H1 (cell line): ENCODE measurements at regions not wholly inside any gene's neighbourhood (a gene's known extent, or its start where the extent isn't known, plus 50 kb on each side); places are given as distances from the start of the nearest gene placed in this dataset.

Source experiments
- CTCF ChIA-PET: fragments of 300-600 bp; sonication (Branson Sonifier 250); formaldehyde crosslinking; loops from one replicate; lab custom pipeline; 2021; ENCODE audit not compliant: partially characterized antibody; lab: Charles Lee
- POLR2A ChIA-PET: fragments of 300-600 bp; sonication (Branson Sonifier 250); formaldehyde crosslinking; loops from one replicate; lab custom pipeline; 2021; ENCODE audit warnings: inconsistent platforms; ENCODE audit not compliant: partially characterized antibody; lab: Charles Lee
- DNase-seq, 2 experiments: peaks; one replicate each; pipeline versions ENCODE4 v3.0.0 to v3.0.0-alpha.2; 2010 to 2022; ENCODE audit warnings: low spot score in 2 of 2, low read depth in 1 of 2, mixed read lengths in 1 of 2
- FAIRE-seq: peaks from 2 replicates; lab custom pipeline; 2011; peaks lifted over from hg19 to GRCh38; lab: Jason Lieb, UNC
- H2AFZ ChIP-seq: 2 replicates; pipeline ENCODE4 v1.8.1; 2012; ENCODE audit warnings: low read length, inconsistent platforms
- H2AK5ac ChIP-seq: 2 replicates; pipeline ENCODE4 v1.6.1; 2013; ENCODE audit warnings: low read depth, low read length
- H2BK120ac ChIP-seq: replicated peaks from 2 replicates; pipeline ENCODE3; 2013; ENCODE audit warnings: low read depth, low read length, inconsistent platforms
- H2BK12ac ChIP-seq: 2 replicates; pipeline ENCODE4 v1.6.1; 2013; ENCODE audit warnings: low read depth, low read length
- H2BK15ac ChIP-seq: 2 replicates; pipeline ENCODE4 v1.6.1; 2013; ENCODE audit warnings: low read length
- H2BK20ac ChIP-seq: 2 replicates; pipeline ENCODE4 v1.6.1; 2013; ENCODE audit warnings: low read length
- H2BK5ac ChIP-seq: 2 replicates; pipeline ENCODE4 v1.6.1; 2013; ENCODE audit warnings: low read depth, low read length
- H3K14ac ChIP-seq: 2 replicates; pipeline ENCODE4 v1.6.1; 2013; ENCODE audit warnings: inconsistent platforms; ENCODE audit not compliant: insufficient read length
- H3K18ac ChIP-seq: 2 replicates; pipeline ENCODE4 v1.6.1; 2013; ENCODE audit warnings: low read length; ENCODE audit errors: extremely low read depth
- H3K23ac ChIP-seq: 2 replicates; pipeline ENCODE4 v1.6.1; 2013; ENCODE audit warnings: inconsistent platforms; ENCODE audit not compliant: insufficient read length
- H3K23me2 ChIP-seq: 2 replicates; pipeline ENCODE4 v1.6.1; 2013; ENCODE audit warnings: low read depth, low read length
- H3K27ac ChIP-seq: 2 replicates; pipeline ENCODE4 v1.6.1; 2011; ENCODE audit warnings: low read depth, low read length, inconsistent platforms
- H3K27me3 ChIP-seq, 4 experiments: replicated peaks in 1 of 4; 1 replicate in 1 of 4; 2 replicates in 3 of 4; pipeline versions ENCODE4 v1.6.1 to v1.8.1; 2011 to 2013; ENCODE audit warnings: low read length in 3 of 4, mild to moderate bottlenecking in 3 of 4, inconsistent platforms in 2 of 4, mixed read lengths in 2 of 4, moderate library complexity in 1 of 4; ENCODE audit not compliant: control insufficient read depth in 3 of 4, insufficient read depth in 3 of 4; ENCODE audit errors: extremely low read depth in 1 of 4
- H3K36me3 ChIP-seq, 4 experiments: 2 replicates each; pipeline versions ENCODE4 v1.6.1 to v1.8.1; 2011 to 2013; ENCODE audit warnings: mild to moderate bottlenecking in 4 of 4, low read length in 3 of 4, moderate library complexity in 2 of 4, control low read depth in 1 of 4, inconsistent platforms in 1 of 4; ENCODE audit not compliant: insufficient read depth in 4 of 4, control insufficient read depth in 2 of 4
- H3K4ac ChIP-seq: replicated peaks from 2 replicates; pipeline ENCODE3; 2013; ENCODE audit warnings: low read length, low read depth, mixed read lengths, inconsistent platforms; ENCODE audit not compliant: insufficient read length
- H3K4me1 ChIP-seq, 4 experiments: replicated peaks in 1 of 4; 1 replicate in 1 of 4; 2 replicates in 3 of 4; pipeline versions ENCODE4 v1.6.1 to v1.8.1; 2011 to 2013; ENCODE audit warnings: low read length in 3 of 4, inconsistent platforms in 2 of 4, mixed read lengths in 1 of 4; ENCODE audit not compliant: insufficient read depth in 4 of 4, control insufficient read depth in 3 of 4
- H3K4me2 ChIP-seq, 2 experiments: 2 replicates each; pipeline versions ENCODE4 v1.6.1 to v1.8.1; 2011 to 2013; ENCODE audit warnings: low read depth in 2 of 2, low read length in 2 of 2, control low read depth in 1 of 2, inconsistent platforms in 1 of 2, mild to moderate bottlenecking in 1 of 2; ENCODE audit not compliant: insufficient read depth in 1 of 2
- H3K4me3 ChIP-seq, 4 experiments: fragments of 200-600, 300-600 bp in 1 of 4; sonication (generic), shearing (Covaris generic), sonication (Bioruptor Twin) in 1 of 4; 2 replicates each; pipeline versions ENCODE4 v1.5.1 to v1.8.1; 2011 to 2016; ENCODE audit warnings: low read length in 4 of 4, low read depth in 3 of 4, control low read depth in 2 of 4, inconsistent platforms in 2 of 4, mild to moderate bottlenecking in 2 of 4, mixed read lengths in 1 of 4, moderate library complexity in 1 of 4; ENCODE audit not compliant: insufficient read depth in 2 of 4; ENCODE audit errors: extremely low read depth in 1 of 4
- H3K56ac ChIP-seq: replicated peaks from 2 replicates; pipeline ENCODE3; 2013; ENCODE audit warnings: low read depth, mild to moderate bottlenecking, mixed read lengths, low read length, inconsistent platforms; ENCODE audit not compliant: insufficient read length
- H3K79me1 ChIP-seq: 2 replicates; pipeline ENCODE4 v1.6.1; 2013; ENCODE audit warnings: low read depth, low read length, control low read depth
- H3K79me2 ChIP-seq, 2 experiments: 2 replicates each; pipeline versions ENCODE4 v1.6.1 to v1.8.1; 2012 to 2013; ENCODE audit warnings: low read length in 2 of 2, mild to moderate bottlenecking in 2 of 2, inconsistent platforms in 1 of 2; ENCODE audit not compliant: insufficient read depth in 2 of 2, control insufficient read depth in 1 of 2
- H3K9ac ChIP-seq, 4 experiments: replicated peaks in 1 of 4; 1 replicate in 1 of 4; 2 replicates in 3 of 4; pipeline versions ENCODE4 v1.6.1 to v1.8.1; 2011 to 2013; ENCODE audit warnings: low read depth in 3 of 4, low read length in 3 of 4, control low read depth in 2 of 4, mild to moderate bottlenecking in 2 of 4, moderate library complexity in 2 of 4, inconsistent platforms in 1 of 4; ENCODE audit errors: extremely low read depth in 1 of 4
- H3K9me3 ChIP-seq, 2 experiments: 2 replicates each; pipeline versions ENCODE4 v1.6.1 to v1.8.1; 2012 to 2013; ENCODE audit warnings: mild to moderate bottlenecking in 2 of 2, moderate library complexity in 2 of 2, control low read depth in 1 of 2, inconsistent platforms in 1 of 2, low read depth in 1 of 2, low read length in 1 of 2, mixed read lengths in 1 of 2; ENCODE audit not compliant: insufficient read depth in 2 of 2
- H4K20me1 ChIP-seq, 2 experiments: replicated peaks in 1 of 2; 2 replicates each; pipeline versions ENCODE3 to v1.8.1; 2011 to 2013; ENCODE audit warnings: inconsistent platforms in 2 of 2, low read length in 2 of 2, mild to moderate bottlenecking in 1 of 2; ENCODE audit not compliant: insufficient read depth in 2 of 2, control insufficient read depth in 1 of 2
- H4K5ac ChIP-seq: 2 replicates; pipeline ENCODE4 v1.6.1; 2013; ENCODE audit warnings: low read length, low read depth, mixed read lengths, inconsistent platforms; ENCODE audit not compliant: insufficient read length
- H4K8ac ChIP-seq: 2 replicates; pipeline ENCODE4 v1.8.0; 2013; ENCODE audit warnings: mild to moderate bottlenecking, moderate library complexity, low read length, inconsistent platforms; ENCODE audit not compliant: insufficient read depth; ENCODE audit errors: extremely low read depth
- H4K91ac ChIP-seq: replicated peaks from 2 replicates; pipeline ENCODE3; 2013; ENCODE audit warnings: low read length, mixed read lengths, inconsistent platforms; ENCODE audit not compliant: insufficient read length
- CEBPB ChIP-seq: IDR thresholded peaks from 2 replicates; pipeline ENCODE4 v1.6.1; 2012; ENCODE audit warnings: low read depth, low read length
- POU5F1 ChIP-seq: IDR thresholded peaks from 2 replicates; pipeline ENCODE4 v1.6.1; 2011; ENCODE audit warnings: low read depth, mild to moderate bottlenecking, low read length, moderate library complexity
- RNF2 ChIP-seq: fragments of 200-900, 300-1000 bp; sonication (generic); IDR thresholded peaks from 2 replicates; pipeline ENCODE4 v1.7.1; 2016; ENCODE audit warnings: borderline replicate concordance, low read depth, mild to moderate bottlenecking, antibody characterized with exemption, low read length; ENCODE audit not compliant: poor library complexity, severe bottlenecking; ENCODE audit errors: missing control alignments
- TBP ChIP-seq: IDR thresholded peaks from 2 replicates; pipeline ENCODE4 v1.6.1; 2011; ENCODE audit warnings: low read depth, low read length, improper control_type of control experiment
- WGBS, 2 experiments: shearing (Covaris generic) in 1 of 2; methylation state at CpG; one replicate each; pipeline versions ENCODE4 v1.1.6 to v1.1.7; 2013 to 2015; ENCODE audit warnings: low lambda C conversion rate in 2 of 2, mixed read lengths in 2 of 2, inconsistent platforms in 1 of 2, low coverage in 1 of 2, missing lambda C conversion rate in 1 of 2; ENCODE audit not compliant: insufficient replicate concordance in 2 of 2, insufficient coverage in 1 of 2, insufficient read length in 1 of 2; ENCODE audit errors: extremely low coverage in 1 of 2, missing lambda C conversion rate in 1 of 2; 5-methylcytosine and 5-hydroxymethylcytosine counted together

DNA sequence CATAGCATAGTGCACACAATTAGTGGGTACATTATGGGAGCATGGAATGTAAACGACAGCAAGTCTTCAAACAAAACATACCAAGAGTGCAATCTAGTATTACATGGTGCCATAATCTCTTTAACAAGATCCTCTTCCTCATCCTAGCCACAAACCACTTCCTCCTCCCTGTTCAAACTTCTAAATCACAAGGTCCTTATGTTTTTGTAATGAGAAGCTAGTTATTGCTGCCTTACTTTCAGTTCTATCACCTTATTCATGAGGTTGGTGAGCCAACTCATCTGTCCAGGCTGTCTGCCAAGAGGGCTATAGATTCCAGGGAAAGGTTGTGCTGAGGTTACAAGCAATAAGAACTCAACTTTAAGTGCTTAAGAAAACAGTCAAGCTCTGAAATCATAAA is 195.4 kb upstream of the ARHGAP20 start:
- Histone ChIP-seq H3K56ac (no peak overlapping the region), H3K4me1 (no peaks in the 10 kb centered on the region), H3K18ac (no peak overlapping the region), H3K27ac (no peak overlapping the region), H4K8ac (no peak overlapping the region), H4K91ac (no peak overlapping the region), H3K23me2 (no peaks in the 10 kb centered on the region), H3K36me3 (no peaks in the 10 kb centered on the region), H2AK5ac (no peak overlapping the region), H3K4me2 (no peak overlapping the region), H3K14ac (no peak overlapping the region), H4K5ac (no peak overlapping the region), H3K9ac (no peak overlapping the region), H3K79me2 (no peaks in the 10 kb centered on the region), H3K27me3 (no peaks in the 10 kb centered on the region), H2BK15ac (no peak overlapping the region), H4K20me1 (no peaks in the 10 kb centered on the region), H2BK12ac (no peak overlapping the region), H3K4ac (no peak overlapping the region)
- no peak for DNase-seq
- CTCF ChIA-PET, result interaction anchor here (1.1 to 1.4 kb wide), 2 partner anchors 11 to 321 kb away, joined by 3 to 4 read pairs; no protein-coding TSS in a partner anchor
- POLR2A ChIA-PET, result no interaction called here
- TF ChIP-seq CEBPB (no peak), TBP (no peak), RNF2 (no peak), POU5F1 (no peak)
- TF ChIP-seq, all 59 proteins: peak for 0
- no peak overlapping the region for H2AFZ ChIP-seq
- no peak for FAIRE-seq
- H3K23ac ChIP-seq, result no peak overlapping the region
- no peak overlapping the region for H2BK120ac ChIP-seq
- 88% methylated on average over 1 of the region's 1 CpG; no CpG with 5 or more reads in 1 of the 2 experiments for WGBS, 2 experiments
- no peaks in the 10 kb centered on the region for H3K79me1 ChIP-seq
- H2BK5ac ChIP-seq, result no peak overlapping the region
- H3K4me3 ChIP-seq, result no peak overlapping the region
- no peak overlapping the region for H2BK20ac ChIP-seq
- H3K9me3 ChIP-seq, result no peaks in the 10 kb centered on the region
